ENCODE measurements at regions not wholly inside any gene's neighbourhood (a gene's known extent, or its start where the extent isn't known, plus 50 kb on each side); places are given as distances from the start of the nearest gene placed in this dataset.

DNA sequence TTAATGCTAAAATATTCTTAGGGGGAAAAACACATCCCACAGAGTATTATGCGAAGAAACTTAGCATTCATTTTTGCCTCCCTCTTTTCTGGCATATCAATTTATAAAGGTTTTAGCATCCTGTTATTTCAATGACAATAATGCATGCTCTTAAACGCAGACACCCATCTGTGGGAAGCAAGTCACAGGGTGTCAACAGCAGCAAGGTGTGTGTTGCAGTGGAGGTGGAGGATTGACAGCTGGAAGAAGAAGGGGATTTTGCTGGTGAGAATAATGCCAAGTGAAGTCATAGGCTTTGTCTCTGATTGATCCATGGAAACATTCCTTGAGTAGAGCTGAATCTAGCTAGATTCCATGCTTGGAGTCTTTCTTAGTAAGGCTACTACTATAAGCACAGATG is 498.1 kb downstream of the NPIPA7 start:
- TF ChIP-seq ZFX (IDR thresholded peaks at IDR 0.05) = no peak
- TF ChIP-seq, protein P1, sequence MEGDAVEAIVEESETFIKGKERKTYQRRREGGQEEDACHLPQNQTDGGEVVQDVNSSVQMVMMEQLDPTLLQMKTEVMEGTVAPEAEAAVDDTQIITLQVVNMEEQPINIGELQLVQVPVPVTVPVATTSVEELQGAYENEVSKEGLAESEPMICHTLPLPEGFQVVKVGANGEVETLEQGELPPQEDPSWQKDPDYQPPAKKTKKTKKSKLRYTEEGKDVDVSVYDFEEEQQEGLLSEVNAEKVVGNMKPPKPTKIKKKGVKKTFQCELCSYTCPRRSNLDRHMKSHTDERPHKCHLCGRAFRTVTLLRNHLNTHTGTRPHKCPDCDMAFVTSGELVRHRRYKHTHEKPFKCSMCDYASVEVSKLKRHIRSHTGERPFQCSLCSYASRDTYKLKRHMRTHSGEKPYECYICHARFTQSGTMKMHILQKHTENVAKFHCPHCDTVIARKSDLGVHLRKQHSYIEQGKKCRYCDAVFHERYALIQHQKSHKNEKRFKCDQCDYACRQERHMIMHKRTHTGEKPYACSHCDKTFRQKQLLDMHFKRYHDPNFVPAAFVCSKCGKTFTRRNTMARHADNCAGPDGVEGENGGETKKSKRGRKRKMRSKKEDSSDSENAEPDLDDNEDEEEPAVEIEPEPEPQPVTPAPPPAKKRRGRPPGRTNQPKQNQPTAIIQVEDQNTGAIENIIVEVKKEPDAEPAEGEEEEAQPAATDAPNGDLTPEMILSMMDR (conservative IDR thresholded peaks at IDR 0.05) = no peak
- H3K27ac ChIP-seq = no peak overlapping the region

DNA sequence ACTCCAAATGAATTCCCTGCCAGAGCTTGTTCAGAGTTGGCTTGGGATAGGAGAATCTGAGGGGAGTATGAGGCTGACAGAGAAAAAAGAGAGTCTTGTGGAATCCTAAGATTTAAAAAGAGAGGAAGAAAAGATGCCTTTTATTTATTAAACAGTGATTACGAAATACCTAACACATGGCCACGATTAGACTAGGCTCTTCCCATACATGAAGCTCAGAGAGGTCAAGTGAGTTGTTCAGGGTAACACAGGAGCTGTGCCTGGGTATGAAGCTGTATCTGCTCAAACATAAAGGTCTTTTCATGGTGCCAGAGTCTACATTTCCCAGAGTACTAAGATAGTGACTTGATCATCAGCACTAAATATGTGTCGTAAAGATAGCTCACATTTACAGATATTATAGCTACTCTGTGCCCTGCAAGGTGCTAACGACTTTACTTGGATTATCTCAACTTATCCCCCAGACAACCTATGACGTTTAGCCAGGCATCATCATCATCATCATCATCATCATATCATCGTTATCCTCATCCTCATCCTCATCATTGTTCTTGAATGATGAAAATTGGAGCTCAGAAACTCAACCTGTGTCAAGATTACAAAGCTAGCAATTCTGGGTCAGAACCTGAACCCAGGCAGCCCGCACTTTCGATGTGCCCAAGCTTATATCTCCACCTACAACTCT is 500.8 kb downstream of the NPIPA7 start:
- H3K27ac ChIP-seq = no peak overlapping the region
- TF ChIP-seq ZFX (IDR thresholded peaks at IDR 0.05) = no peak
- TF ChIP-seq, protein P1 (conservative IDR thresholded peaks at IDR 0.05) = no peak

- no peak for TF ChIP-seq ZFX (IDR thresholded peaks at IDR 0.05)
- TF ChIP-seq, protein P1 (conservative IDR thresholded peaks at IDR 0.05) = no peak
- H3K27ac ChIP-seq = no peak overlapping the region
Observed at GRCh38 chr16:16881814-16882213, 502.9 kb downstream of the NPIPA7 start.

DNA sequence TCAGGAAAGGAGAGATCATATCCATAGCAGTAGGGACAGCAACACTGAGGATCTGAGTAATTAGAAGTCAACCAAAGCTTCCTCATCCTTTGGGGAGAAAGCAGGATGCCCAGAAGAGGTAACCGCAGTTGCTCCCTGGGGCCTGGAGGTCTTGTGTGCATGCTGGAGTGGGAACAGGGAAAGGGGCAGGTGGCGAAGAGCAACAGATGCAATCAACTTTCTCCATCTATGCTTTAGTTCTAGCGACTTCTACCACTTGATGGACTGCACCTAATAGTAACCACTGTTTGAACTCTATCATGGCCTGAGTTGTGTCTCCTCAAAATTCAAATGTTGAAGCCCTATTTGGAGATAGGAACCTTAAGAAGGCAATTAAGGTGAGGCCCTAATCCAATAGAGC is 503.8 kb downstream of the NPIPA7 start:
- TF ChIP-seq ZFX (IDR thresholded peaks at IDR 0.05) = no peak
- TF ChIP-seq, protein P1 (conservative IDR thresholded peaks at IDR 0.05) = no peak
- no peak overlapping the region for H3K27ac ChIP-seq

- TF ChIP-seq, protein P1 (conservative IDR thresholded peaks at IDR 0.05) = no peak
- TF ChIP-seq ZFX (IDR thresholded peaks at IDR 0.05) = no peak
- no peak overlapping the region for H3K27ac ChIP-seq
Observed at GRCh38 chr16:16884451-16884850, 505.5 kb downstream of the NPIPA7 start.

DNA sequence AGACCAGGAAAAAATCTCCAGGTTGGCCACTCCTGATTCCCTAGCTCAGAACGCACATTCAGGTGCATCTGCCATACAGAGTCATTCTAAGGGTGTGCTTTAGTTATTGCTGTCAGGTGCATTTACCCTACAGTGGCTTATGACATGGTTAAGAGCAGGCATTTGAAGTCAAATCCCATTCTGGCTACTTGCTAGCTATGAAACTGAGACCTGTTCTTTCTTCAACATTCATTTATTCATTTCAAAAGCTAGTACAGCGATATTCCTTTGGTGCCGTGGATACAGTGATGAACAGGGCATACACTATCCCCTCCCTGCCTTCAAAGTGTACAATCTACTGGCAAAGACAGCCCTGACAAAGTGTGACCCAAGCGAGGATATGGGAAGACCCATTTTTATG is 508.3 kb downstream of the NPIPA7 start:
- TF ChIP-seq, protein P1 (conservative IDR thresholded peaks at IDR 0.05) = no peak
- TF ChIP-seq ZFX (IDR thresholded peaks at IDR 0.05) = no peak
- no peak overlapping the region for H3K27ac ChIP-seq

DNA sequence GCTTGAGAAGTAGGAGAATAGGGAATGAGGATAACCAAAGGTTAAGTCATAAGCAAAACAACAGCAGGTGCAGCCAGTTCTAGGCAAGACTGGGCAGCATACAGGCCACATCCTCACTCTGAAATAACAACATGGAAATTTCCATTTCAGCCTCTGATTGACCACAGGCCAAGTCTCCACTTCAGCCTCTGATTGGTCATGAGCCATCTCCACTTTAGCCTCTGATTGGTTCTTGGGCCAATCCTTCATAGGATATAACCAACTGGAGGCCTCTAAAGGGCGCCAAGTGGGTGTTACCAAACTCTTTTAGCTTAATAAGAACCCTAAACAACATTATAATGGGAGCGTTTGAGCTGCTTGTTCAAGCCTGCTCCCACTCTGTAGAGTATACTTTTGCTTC is 512.0 kb downstream of the NPIPA7 start:
- H3K27ac ChIP-seq = no peak overlapping the region
- TF ChIP-seq ZFX (IDR thresholded peaks at IDR 0.05) = no peak
- TF ChIP-seq, protein P1 (conservative IDR thresholded peaks at IDR 0.05) = no peak

Data from C4-2B (cell line).